Activated CD4-positive, alpha-beta T cell treated with anti-CD3 and anti-CD28 coated beads, Interleukin-2, Interleukin-4, amounts not matched to agents 100 ng/mL and 50 ng/mL, durations not matched to agents 16 hours and 8 hours (primary cell): ENCODE measurements at regions not wholly inside any gene's neighbourhood (a gene's known extent, or its start where the extent isn't known, plus 50 kb on each side); places are given as distances from the start of the nearest gene placed in this dataset.
"Not testable (repeated sequence)": the region's sequence is repeated elsewhere in the genome, so short reads cannot be mapped to it uniquely, and the experiment has no call there.

Experiments
- DNase-seq: peaks from one replicate; pipeline ENCODE4 v3.0.0-alpha.2; 2020; ENCODE audit warnings: low spot score

- not testable (repeated sequence) for DNase-seq
Measured at GRCh38 chr11:67873223-67873622, 130.7 kb downstream of the UNC93B1 start.

- not testable (repeated sequence) for DNase-seq
Measured at GRCh38 chr11:67871168-67871567, 132.7 kb downstream of the UNC93B1 start.

GRCh38 chr11:67862896-67863295 is 141.0 kb downstream of the UNC93B1 start:
- DNase-seq, result not testable (repeated sequence)

GRCh38 chr11:67859513-67860161 is 144.3 kb downstream of the UNC93B1 start:
- peak; percentile 40 for DNase-seq

- not testable (repeated sequence) for DNase-seq
Measured at GRCh38 chr11:67850747-67851146, 153.2 kb downstream of the UNC93B1 start.

GRCh38 chr11:67849766-67850165 is 154.1 kb downstream of the UNC93B1 start:
- DNase-seq, result not testable (repeated sequence)

GRCh38 chr11:67847896-67848875 is 155.7 kb downstream of the UNC93B1 start:
- not testable (repeated sequence) for DNase-seq

GRCh38 chr11:67846303-67846702 is 157.6 kb downstream of the UNC93B1 start:
- not testable (repeated sequence) for DNase-seq

- not testable (repeated sequence) for DNase-seq
Measured at GRCh38 chr11:67845296-67845695, 158.6 kb downstream of the UNC93B1 start.

- DNase-seq, result not testable (repeated sequence)
Measured at GRCh38 chr11:67840599-67840998, 163.3 kb downstream of the UNC93B1 start.

GRCh38 chr11:67830152-67830551 is 155.7 kb upstream of the ALDH3B2 start:
- DNase-seq, result not testable (repeated sequence)

GRCh38 chr11:67826951-67827296 is 152.5 kb upstream of the ALDH3B2 start:
- DNase-seq, result not testable (repeated sequence)

GRCh38 chr11:67826028-67826950 is 151.9 kb upstream of the ALDH3B2 start:
- not testable (repeated sequence) for DNase-seq

GRCh38 chr11:67824861-67825260 is 150.4 kb upstream of the ALDH3B2 start:
- DNase-seq, result not testable (repeated sequence)

- no peak for DNase-seq
Measured at GRCh38 chr11:67820081-67820480, 145.7 kb upstream of the ALDH3B2 start.

- DNase-seq, result not testable (repeated sequence)
Measured at GRCh38 chr11:67817558-67817957, 143.1 kb upstream of the ALDH3B2 start.

GRCh38 chr11:67809301-67809700 is 134.9 kb upstream of the ALDH3B2 start:
- DNase-seq, result not testable (repeated sequence)

GRCh38 chr11:67807896-67808295 is 133.5 kb upstream of the ALDH3B2 start:
- not testable (repeated sequence) for DNase-seq

- DNase-seq, result not testable (repeated sequence)
Measured at GRCh38 chr11:67806728-67807235, 132.4 kb upstream of the ALDH3B2 start.

- not testable (repeated sequence) for DNase-seq
Measured at GRCh38 chr11:67806183-67806582, 131.8 kb upstream of the ALDH3B2 start.
